T-helper 2 cell treated with Interferon-gamma antibody and Interleukin-4, amounts not matched to agents 5 μg/mL and 100 μg/mL, for 36 hours (primary cell): ENCODE measurements at regions not wholly inside any gene's neighbourhood (a gene's known extent, or its start where the extent isn't known, plus 50 kb on each side); places are given as distances from the start of the nearest gene placed in this dataset.

Source experiments
- DNase-seq: peaks from one replicate; pipeline ENCODE4 v3.0.0; 2021; ENCODE audit warnings: low spot score
- H3K27ac Mint-ChIP-seq: one replicate; pipeline ENCODE4 v1.8.0; 2021; ENCODE audit warnings: mild to moderate bottlenecking, mixed read lengths
- H3K27me3 Mint-ChIP-seq: one replicate; pipeline ENCODE4 v1.8.0; 2021; ENCODE audit warnings: low read depth, mixed read lengths
- H3K36me3 Mint-ChIP-seq: one replicate; pipeline ENCODE4 v1.8.0; 2021; ENCODE audit warnings: low read depth, mixed read lengths
- H3K4me1 Mint-ChIP-seq: one replicate; pipeline ENCODE4 v1.8.0; 2021; ENCODE audit warnings: low read depth, mixed read lengths
- H3K4me3 Mint-ChIP-seq: one replicate; pipeline ENCODE4 v1.8.0; 2022; ENCODE audit warnings: mild to moderate bottlenecking, moderate library complexity, mixed read lengths
- H3K9me3 Mint-ChIP-seq: one replicate; pipeline ENCODE4 v1.8.0; 2021; ENCODE audit warnings: mixed read lengths

DNA sequence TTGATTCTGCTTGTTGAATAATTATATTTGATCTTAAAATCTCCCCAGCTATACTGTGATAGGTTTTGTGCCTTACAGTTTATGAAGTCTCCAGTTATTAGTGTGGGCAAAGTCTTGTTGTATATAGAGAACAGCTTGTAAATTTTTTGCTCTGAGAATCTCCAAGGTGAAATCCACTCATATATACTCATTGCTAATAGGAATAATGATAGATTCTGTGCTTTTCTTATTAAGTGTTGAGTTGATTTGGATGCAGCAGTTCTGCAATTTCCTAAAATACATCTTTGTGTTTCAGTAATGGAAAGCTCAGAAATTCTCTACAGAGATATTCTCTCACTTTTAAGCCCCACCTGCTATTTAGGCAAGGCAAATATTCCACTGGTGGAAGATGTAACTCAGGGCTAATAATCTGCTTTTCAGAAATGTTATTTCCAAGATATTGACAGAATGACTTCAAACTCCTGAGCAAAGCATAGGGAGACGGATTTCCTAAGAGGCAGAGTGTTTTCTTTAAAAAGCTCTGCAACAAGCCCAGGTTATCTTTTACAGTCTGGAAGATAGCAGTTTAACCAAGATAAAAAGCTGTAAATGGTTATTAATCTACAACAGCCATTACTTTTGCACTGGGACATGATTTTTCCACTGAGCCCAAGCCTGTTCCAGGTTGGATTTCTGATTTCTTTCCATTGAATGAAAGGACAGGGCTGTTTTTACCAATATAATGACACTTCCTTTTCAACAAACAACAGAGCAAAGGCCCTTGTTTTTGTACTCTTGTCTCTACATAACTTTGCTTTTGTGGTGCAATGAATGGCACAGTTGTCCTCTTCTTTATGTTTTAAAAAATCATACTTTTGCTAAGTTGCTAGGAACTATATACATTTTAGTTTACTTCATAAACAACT, 239.9 kb upstream of the ATP2B1 start:
- Mint-ChIP-seq H3K27ac (no peak overlapping the region), H3K9me3 (no peaks in the 10 kb centered on the region), H3K36me3 (no peaks in the 10 kb centered on the region), H3K4me3 (no peak overlapping the region), H3K4me1 (peaks cover 10% of the 10 kb centered on the region), H3K27me3 (peaks cover 2% of the 10 kb centered on the region)
- DNase-seq: no peak

GRCh38 chr12:89947437-89948270, 239.0 kb upstream of the ATP2B1 start:
- Mint-ChIP-seq H3K4me1 (peaks cover 10% of the 10 kb centered on the region), H3K27ac (no peak overlapping the region), H3K9me3 (no peaks in the 10 kb centered on the region), H3K36me3 (no peaks in the 10 kb centered on the region), H3K27me3 (peaks cover 2% of the 10 kb centered on the region), H3K4me3 (no peak overlapping the region)
- no peak for DNase-seq

GRCh38 chr12:89946518-89947135, 238.0 kb upstream of the ATP2B1 start:
- H3K9me3 Mint-ChIP-seq: no peaks in the 10 kb centered on the region
- H3K4me3 Mint-ChIP-seq: no peak overlapping the region
- DNase-seq: no peak
- peaks cover 2% of the 10 kb centered on the region for H3K27me3 Mint-ChIP-seq
- H3K4me1 Mint-ChIP-seq: peaks cover 10% of the 10 kb centered on the region
- no peak overlapping the region for H3K27ac Mint-ChIP-seq
- H3K36me3 Mint-ChIP-seq: no peaks in the 10 kb centered on the region

- Mint-ChIP-seq H3K4me3 (no peak overlapping the region), H3K27me3 (peaks cover 2% of the 10 kb centered on the region), H3K36me3 (no peaks in the 10 kb centered on the region), H3K27ac (no peak overlapping the region), H3K4me1 (peaks cover 5% of the 10 kb centered on the region), H3K9me3 (no peaks in the 10 kb centered on the region)
- no peak for DNase-seq
These were observed 236.5 kb upstream of the ATP2B1 start for GRCh38 chr12:89945123-89945522.

DNA sequence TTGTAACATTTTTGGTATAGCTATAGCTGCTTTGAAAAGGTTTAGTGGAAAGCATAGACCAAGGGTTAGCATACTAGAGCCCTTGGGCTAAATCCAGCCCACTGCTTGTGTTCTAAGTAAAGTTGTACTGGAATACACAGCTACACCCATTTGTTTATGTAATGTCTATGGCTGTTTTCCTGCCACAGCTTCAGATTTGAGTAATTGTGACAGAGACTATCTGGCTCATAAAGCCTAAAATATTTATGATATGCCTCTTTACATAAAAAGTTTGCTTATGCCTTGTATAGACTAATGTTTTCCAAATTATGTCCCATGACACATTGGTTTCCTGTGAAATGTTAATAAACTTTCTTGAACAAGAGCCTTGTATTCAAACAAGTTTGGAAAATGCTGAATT, 234.8 kb upstream of the ATP2B1 start:
- no peaks in the 10 kb centered on the region for H3K36me3 Mint-ChIP-seq
- H3K27ac Mint-ChIP-seq: no peak overlapping the region
- no peak overlapping the region for H3K4me3 Mint-ChIP-seq
- peaks cover 2% of the 10 kb centered on the region for H3K27me3 Mint-ChIP-seq
- H3K9me3 Mint-ChIP-seq: no peaks in the 10 kb centered on the region
- H3K4me1 Mint-ChIP-seq: no peaks in the 10 kb centered on the region
- DNase-seq: no peak

- H3K4me1 Mint-ChIP-seq: no peaks in the 10 kb centered on the region
- H3K27ac Mint-ChIP-seq: no peak overlapping the region
- H3K36me3 Mint-ChIP-seq: no peaks in the 10 kb centered on the region
- no peaks in the 10 kb centered on the region for H3K9me3 Mint-ChIP-seq
- no peak overlapping the region for H3K4me3 Mint-ChIP-seq
- H3K27me3 Mint-ChIP-seq: peaks cover 2% of the 10 kb centered on the region
- no peak for DNase-seq
These were observed 232.8 kb upstream of the ATP2B1 start for GRCh38 chr12:89941436-89941835.

DNA sequence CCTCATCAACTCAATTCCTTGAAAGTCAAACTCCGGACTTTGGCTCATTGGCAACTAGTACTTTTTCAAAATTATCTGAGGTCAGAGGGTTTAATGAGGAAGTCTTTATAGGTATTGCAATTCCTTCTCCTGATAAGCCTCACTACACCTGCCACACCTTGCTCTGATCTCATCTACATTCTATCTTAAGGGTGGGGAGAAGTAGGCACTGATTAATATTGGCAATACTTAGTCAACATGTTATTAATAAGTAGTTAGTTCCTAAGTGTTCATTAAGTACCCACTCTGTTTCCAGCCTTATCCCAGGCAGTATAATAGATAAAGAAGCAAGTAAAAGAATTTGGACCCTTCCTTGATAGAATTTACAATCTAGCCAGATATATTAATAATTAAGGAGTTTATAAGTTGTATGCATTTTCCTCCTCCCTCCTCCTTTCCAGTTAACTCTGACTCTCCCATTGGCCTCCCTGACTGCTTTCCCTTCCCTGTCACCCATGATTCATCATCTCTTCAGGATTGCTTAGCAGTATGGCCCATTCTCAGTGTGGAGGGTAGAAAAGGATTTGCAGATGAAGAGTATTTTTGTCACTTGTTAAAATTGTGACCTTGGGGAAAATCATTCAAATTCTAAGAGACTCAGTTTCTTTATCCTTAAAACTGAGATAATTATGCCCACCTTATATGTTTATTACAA, 231.0 kb upstream of the ATP2B1 start:
- H3K36me3 Mint-ChIP-seq: no peaks in the 10 kb centered on the region
- DNase-seq: no peak
- H3K27me3 Mint-ChIP-seq: no peaks in the 10 kb centered on the region
- peaks cover 4% of the 10 kb centered on the region for H3K4me1 Mint-ChIP-seq
- H3K4me3 Mint-ChIP-seq: no peak overlapping the region
- no peaks in the 10 kb centered on the region for H3K9me3 Mint-ChIP-seq
- H3K27ac Mint-ChIP-seq: no peak overlapping the region

DNA sequence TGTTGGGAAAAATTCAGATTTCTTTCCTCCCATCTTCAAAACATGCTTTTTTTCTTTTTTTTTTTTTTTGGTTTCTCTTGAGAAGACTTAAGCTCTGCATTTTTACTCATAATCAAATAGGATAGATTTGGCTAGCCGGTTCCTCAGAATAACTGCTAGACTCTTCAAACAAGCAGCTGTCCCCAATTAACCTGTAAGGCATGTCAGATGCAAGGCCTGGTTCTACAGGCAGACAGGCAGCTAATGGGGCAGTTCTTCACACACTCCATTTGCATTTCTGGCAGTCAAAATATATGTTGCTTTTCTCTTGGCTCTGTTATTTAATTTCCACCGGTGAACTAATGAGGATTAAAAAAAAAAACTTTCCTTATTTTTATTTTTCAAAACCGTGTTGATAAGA, 228.0 kb upstream of the ATP2B1 start:
- Mint-ChIP-seq H3K27me3 (no peaks in the 10 kb centered on the region), H3K4me1 (peaks cover 11% of the 10 kb centered on the region), H3K9me3 (no peaks in the 10 kb centered on the region), H3K36me3 (no peaks in the 10 kb centered on the region), H3K4me3 (no peak overlapping the region), H3K27ac (no peak overlapping the region)
- DNase-seq: no peak

- no peaks in the 10 kb centered on the region for H3K36me3 Mint-ChIP-seq
- no peaks in the 10 kb centered on the region for H3K9me3 Mint-ChIP-seq
- no peaks in the 10 kb centered on the region for H3K27me3 Mint-ChIP-seq
- peaks cover 11% of the 10 kb centered on the region for H3K4me1 Mint-ChIP-seq
- DNase-seq: no peak
- no peak overlapping the region for H3K27ac Mint-ChIP-seq
- no peak overlapping the region for H3K4me3 Mint-ChIP-seq
These were observed 227.2 kb upstream of the ATP2B1 start for GRCh38 chr12:89935850-89936249.

DNA sequence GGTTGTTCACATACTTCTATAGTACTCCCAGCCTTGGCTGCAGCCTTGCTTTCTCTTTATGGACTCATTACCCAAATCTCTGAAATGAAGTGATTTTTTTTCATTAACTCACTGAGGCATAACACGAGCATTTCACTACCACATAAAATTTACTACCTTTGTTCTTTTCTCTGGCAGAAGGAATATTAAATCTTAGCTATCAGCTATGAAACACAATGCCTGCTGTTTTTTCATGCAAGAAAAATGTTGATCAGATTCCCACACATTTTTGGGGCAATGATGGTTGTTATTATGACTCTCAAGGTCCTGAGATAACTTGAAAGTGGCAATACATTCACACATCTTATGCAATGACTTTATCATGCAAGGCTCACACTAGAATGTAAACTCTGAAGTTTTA, 225.3 kb upstream of the ATP2B1 start:
- no peak overlapping the region for H3K4me3 Mint-ChIP-seq
- H3K27me3 Mint-ChIP-seq: no peaks in the 10 kb centered on the region
- H3K4me1 Mint-ChIP-seq: peaks cover 11% of the 10 kb centered on the region
- H3K9me3 Mint-ChIP-seq: no peaks in the 10 kb centered on the region
- no peaks in the 10 kb centered on the region for H3K36me3 Mint-ChIP-seq
- no peak for DNase-seq
- H3K27ac Mint-ChIP-seq: no peak overlapping the region

GRCh38 chr12:89932954-89933353, 224.3 kb upstream of the ATP2B1 start:
- Mint-ChIP-seq H3K27ac (no peak overlapping the region), H3K36me3 (no peaks in the 10 kb centered on the region), H3K4me3 (no peak overlapping the region), H3K9me3 (no peaks in the 10 kb centered on the region), H3K27me3 (no peaks in the 10 kb centered on the region), H3K4me1 (peaks cover 11% of the 10 kb centered on the region)
- no peak for DNase-seq

- H3K4me1 Mint-ChIP-seq: peaks cover 13% of the 10 kb centered on the region
- no peaks in the 10 kb centered on the region for H3K36me3 Mint-ChIP-seq
- no peak overlapping the region for H3K4me3 Mint-ChIP-seq
- H3K27ac Mint-ChIP-seq: no peak overlapping the region
- no peak for DNase-seq
- H3K9me3 Mint-ChIP-seq: no peaks in the 10 kb centered on the region
- H3K27me3 Mint-ChIP-seq: no peaks in the 10 kb centered on the region
These were observed 219.8 kb upstream of the ATP2B1 start for GRCh38 chr12:89928467-89928866.

DNA sequence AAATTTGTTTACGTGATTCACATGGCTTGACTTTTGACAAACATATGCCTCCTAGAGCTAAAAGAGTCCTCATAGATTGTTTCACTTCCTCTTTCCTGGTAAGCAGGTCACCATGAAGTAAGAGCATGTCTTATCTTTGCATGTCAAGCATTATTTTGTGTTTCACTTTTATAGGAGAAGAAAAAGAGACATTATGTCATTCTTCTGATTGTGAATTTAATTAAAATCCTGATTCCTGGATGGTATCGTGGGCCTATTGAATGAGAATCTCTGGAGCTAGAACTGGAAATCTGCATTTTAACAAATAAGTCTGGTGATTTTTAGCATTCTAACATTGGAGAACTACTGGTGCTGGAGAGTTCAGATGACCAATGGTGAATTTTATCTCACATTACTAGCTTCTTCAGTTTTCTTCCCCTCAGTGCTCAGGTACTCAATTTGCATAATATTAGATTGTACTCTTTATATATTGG, 218.6 kb upstream of the ATP2B1 start:
- no peaks in the 10 kb centered on the region for H3K36me3 Mint-ChIP-seq
- DNase-seq: no peak
- no peaks in the 10 kb centered on the region for H3K27me3 Mint-ChIP-seq
- no peaks in the 10 kb centered on the region for H3K9me3 Mint-ChIP-seq
- H3K4me1 Mint-ChIP-seq: peaks cover 7% of the 10 kb centered on the region
- H3K4me3 Mint-ChIP-seq: no peak overlapping the region
- H3K27ac Mint-ChIP-seq: no peak overlapping the region
